GM18505 (cell line): ENCODE measurements at regions not wholly inside any gene's neighbourhood (a gene's known extent, or its start where the extent isn't known, plus 50 kb on each side); places are given as distances from the start of the nearest gene placed in this dataset.

Experiments used
- ATAC-seq: cut with Tn5 transposase; IDR thresholded peaks from one replicate; pipeline ENCODE4 v1.9.1; 2021; ENCODE audit not compliant: unreplicated experiment
- POLR2A ChIP-seq: IDR thresholded peaks from 4 replicates; pipeline ENCODE4 v1.6.1; 2011; ENCODE audit warnings: borderline replicate concordance; ENCODE audit not compliant: insufficient read depth, insufficient read length; ENCODE audit errors: extremely low read depth

DNA sequence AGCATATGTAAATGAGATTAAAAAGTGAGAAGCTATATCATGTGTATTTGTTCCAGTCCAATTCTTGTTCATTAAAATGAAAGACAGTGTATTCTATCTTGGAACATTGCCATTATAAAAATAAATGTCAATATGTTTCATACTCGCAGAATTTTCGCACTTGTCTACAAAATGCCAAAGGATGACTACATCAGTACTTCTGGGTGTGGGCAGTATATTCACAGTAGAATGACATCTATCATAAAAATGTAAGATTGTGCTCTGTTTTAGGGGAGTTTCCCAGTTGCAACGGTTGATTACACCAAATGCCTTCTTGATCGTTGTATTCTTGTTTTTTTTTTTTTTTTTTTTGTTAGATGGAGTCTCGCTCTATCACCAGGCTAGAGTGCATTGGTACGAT, 292.3 kb upstream of the E2F7 start:
- TF ChIP-seq POLR2A = no peak
- no peak for ATAC-seq

DNA sequence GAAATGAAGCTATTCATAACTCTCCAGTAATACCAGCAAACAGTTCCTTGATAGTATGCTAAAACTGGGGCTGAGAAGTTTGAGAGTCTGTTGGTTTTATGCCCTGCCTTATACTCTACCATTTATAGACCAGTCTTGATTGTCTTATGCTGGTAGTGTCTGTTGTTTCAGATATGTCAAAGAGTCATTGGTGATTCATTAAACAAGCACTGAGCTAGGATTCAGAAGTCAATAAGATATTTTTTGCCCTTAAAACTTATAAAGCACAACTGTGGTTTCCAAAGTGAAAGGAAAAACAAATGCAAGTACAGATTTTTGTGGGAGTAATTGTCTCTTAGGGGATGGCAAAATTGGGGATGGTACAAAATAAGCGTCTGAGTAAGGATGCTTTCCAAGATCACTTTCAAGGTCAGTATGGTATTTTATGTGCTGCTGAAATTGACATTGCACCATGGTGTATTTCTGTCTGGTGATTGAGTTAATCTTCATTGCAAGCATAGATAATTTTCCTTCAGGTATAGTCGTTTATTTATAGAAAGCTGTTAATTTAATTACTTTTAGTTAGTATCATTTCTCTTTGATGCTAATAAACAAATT, 289.5 kb upstream of the E2F7 start:
- TF ChIP-seq POLR2A = no peak
- no peak for ATAC-seq

DNA sequence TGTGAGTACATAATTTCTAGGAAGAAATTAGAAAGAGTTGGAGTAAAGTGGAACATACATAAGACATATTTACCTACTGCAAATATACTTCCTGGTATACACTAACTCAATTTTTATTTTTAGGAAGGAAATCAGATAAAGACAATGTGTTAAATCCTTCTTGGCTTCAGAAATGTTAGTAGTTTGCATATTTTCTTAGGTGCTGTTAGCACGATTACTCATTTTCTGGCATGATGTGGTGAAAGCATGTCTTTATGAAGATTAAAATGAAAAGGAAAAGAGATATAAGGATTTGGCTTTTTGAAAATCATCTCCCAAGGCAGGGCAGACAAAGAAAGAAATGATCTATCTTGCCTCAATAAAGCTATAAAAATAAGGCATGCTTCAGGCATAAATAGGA, 287.6 kb upstream of the E2F7 start:
- no peak for ATAC-seq
- TF ChIP-seq POLR2A = no peak

DNA sequence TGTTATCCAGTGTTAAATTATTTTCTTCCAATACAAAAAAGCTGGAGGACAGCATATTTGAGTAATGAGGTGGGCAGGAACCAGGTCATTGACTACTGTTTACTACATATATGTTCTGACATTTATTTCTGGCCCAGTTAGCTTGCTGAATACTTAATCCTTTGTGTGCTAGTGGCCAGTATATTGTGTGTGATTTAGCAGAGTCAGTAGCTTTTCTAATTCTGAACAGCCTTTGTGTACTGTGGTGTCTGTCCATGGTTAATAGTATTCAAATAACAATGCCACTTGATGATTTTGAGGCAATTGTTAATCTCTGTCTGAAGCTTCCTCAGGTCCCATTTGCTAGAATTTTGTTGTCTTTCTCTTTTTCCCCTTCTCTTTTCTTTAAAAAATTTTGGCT, 286.5 kb upstream of the E2F7 start:
- ATAC-seq = no peak
- no peak for TF ChIP-seq POLR2A

DNA sequence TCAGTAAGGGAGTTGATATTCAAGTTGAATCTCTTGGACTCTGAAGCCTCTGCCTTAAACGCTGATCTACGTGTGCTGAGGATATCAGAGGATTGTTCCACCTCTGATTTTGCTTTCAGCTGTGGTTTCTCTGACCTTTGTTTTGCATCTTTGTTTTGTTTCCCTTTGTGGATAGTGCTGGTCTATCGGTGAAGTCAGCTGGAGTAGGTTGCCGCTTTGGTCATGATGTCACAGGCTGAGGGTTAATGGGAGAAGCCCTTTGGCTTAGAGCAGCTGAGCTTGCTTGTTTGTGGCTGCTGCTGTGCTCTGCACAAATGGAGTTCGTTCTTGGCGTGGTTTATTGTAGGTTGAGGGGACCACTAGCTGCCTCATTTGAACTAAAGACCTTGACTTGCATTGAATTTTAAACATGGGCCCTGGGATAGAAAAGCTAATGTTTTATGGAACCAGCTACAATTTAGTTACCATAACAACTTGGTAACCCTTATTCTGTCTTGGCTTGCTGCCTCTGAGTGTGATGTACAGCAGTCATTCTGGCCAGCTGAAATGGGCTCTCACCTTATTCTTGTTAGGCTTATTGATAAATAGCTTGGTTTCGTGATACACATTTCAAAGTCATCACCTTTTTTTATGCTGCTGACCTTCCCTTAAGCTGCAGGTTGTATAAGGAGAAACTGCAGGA, 284.5 kb upstream of the E2F7 start:
- no peak for ATAC-seq
- no peak for TF ChIP-seq POLR2A

DNA sequence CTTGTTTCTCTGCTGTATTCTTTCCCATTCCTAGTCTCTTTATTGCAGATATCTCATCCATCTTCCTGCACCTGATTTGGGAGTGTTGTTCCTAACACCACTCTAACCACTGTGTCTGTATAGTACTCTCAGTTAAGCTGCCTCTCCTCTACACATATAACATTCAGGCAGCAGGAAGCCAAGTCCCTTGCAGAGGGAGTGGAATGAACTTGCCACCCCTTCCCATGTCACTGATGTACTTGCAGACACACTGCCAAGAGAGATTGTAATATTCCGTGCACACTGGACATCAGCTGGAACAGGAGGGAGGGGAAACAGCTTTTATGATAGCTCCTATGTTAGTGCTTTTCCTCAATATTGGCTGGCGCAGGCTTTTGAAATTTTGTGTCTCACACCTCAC, 281.6 kb upstream of the E2F7 start:
- ATAC-seq = no peak
- no peak for TF ChIP-seq POLR2A

DNA sequence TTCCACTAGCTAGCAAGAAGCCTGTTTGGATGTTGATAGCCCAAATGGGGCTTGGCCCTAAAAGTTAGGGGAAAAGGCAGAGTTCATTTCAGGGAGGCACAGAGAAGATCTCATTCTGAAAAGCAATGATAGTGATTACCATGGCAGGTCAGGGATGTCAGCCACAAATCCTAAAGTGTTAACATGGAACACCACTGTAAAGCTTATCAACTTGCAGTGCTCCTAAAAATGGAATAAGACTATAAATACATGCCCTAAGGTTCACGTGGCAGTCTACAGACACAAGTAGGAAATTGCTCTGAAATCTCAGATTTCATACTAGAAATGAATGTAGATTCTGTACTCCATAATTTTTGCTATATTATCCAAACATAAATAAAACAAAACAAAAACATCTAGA, 280.0 kb upstream of the E2F7 start:
- ATAC-seq = no peak
- TF ChIP-seq POLR2A = no peak

DNA sequence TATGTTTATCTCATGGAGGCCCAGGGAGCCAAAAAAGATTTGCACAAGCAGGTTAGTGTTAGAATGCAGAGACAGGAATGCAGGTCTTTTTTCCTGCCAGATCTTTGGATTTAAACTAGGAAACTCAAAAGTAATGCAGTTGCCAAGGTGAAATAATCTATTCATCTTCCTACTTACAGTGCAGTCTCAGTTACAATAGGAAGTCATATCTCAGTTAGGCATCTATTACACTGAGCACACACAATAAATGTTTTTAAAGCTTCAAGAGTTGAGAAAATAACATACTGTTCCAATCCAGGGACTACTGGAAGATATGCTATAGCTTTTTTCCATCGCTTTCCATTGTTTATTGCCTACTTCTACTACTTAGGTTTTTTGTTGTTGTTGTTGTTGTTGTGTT, 279.3 kb upstream of the E2F7 start:
- ATAC-seq = no peak
- TF ChIP-seq POLR2A = no peak

- no peak for TF ChIP-seq POLR2A
- ATAC-seq = no peak
These were observed 277.9 kb upstream of the E2F7 start for GRCh38 chr12:77343291-77343690.

GRCh38 chr12:77342253-77342652, 276.9 kb upstream of the E2F7 start:
- ATAC-seq = no peak
- TF ChIP-seq POLR2A = no peak

- TF ChIP-seq POLR2A = no peak
- no peak for ATAC-seq
These were observed 274.2 kb upstream of the E2F7 start for GRCh38 chr12:77339610-77340009.

GRCh38 chr12:77337362-77337761, 272.0 kb upstream of the E2F7 start:
- no peak for TF ChIP-seq POLR2A
- no peak for ATAC-seq

- TF ChIP-seq POLR2A = no peak
- ATAC-seq = no peak
These were observed 269.4 kb upstream of the E2F7 start for GRCh38 chr12:77334806-77335205.

DNA sequence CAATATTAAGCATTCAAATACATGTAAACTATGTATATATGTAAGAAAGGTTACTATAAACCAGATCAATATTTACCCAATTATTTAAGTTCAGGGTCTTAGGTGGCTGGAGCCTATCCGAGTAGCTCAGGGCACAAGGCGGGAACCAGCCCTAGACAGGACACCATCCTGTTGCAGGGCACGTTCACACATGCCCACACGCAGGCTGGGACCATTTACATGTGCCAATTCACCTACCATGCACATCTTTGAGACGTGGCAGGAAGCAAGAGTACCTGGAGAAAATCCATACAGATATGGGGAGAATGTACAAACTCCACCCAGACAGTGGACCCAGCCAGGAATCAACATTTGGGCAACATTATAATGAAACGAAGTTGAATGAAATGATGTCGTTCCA, 263.0 kb upstream of the E2F7 start:
- no peak for TF ChIP-seq POLR2A
- no peak for ATAC-seq

- TF ChIP-seq POLR2A = no peak
- ATAC-seq = no peak
These were observed 260.3 kb upstream of the E2F7 start for GRCh38 chr12:77325511-77326236.

DNA sequence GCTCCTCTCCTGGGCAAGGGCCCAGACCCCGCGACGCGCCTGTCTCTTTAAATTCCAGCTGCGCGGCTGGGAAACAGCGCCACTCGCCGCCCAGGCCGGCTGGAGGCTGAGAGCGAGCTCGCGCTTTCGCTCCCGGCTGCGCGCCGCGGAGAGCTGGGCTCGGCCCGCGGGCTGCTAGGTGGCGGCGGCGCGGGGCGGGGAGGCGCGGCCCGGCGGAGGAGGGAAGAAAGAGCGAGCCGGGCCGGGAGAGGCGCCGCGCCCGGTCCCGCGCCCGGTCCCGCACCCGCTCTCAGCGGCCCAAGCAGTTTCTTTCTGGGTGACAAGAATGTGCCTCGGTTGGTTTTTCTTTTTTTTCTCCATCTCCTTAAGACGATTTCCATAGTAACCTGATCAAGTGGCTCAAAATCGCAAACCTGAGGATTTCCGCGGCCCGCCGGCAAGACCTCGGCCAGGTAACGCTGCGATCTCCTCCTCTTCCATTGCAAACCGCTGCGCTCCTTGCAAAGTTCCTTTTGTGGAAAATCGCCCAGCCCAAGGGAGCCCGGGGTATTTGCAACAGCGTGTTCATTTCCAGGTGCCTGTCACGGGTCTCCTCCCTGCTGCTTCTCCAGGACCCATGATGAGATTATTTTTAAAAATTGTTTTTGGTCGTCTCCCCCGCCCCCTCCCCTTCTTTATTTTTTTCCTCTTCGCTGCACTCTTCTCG, 259.5 kb upstream of the E2F7 start:
- ATAC-seq = peak; percentile 98
- TF ChIP-seq POLR2A = no peak
